DMS153 treated with DMSO at 0.1 percent for 48 hours (cell line): ENCODE measurements at regions not wholly inside any gene's neighbourhood (a gene's known extent, or its start where the extent isn't known, plus 50 kb on each side); places are given as distances from the start of the nearest gene placed in this dataset.
"Not testable (repeated sequence)": the region's sequence is repeated elsewhere in the genome, so short reads cannot be mapped to it uniquely, and the experiment has no call there.

Experiments
- DNase-seq: peaks from one replicate; lab custom pipeline; 2025; ENCODE audit not compliant: unreplicated experiment; lab: John Stamatoyannopoulos, UW

DNA sequence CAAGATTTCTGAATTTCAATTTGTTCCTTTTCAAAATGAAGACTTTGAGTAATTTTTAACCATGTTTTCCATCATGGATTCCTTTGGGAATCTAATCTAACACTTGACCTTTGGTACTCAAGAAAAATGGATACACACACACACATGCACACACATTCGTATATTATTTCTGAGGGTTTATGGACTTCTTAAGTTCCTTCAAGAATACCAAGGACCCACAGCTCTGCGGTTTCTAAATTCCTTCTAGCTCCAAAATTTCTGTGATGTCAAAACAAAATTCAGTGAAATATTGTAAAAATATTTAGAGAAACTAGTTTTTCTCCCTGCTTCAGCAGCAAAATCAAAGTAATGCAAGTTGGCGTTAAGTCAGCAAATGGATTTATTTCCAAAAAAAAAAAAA lies 98.3 kb upstream of the FAM13C start:
- no peak for DNase-seq

GRCh38 chr10:59456199-59456598 lies 93.8 kb upstream of the FAM13C start:
- DNase-seq, result no peak

DNA sequence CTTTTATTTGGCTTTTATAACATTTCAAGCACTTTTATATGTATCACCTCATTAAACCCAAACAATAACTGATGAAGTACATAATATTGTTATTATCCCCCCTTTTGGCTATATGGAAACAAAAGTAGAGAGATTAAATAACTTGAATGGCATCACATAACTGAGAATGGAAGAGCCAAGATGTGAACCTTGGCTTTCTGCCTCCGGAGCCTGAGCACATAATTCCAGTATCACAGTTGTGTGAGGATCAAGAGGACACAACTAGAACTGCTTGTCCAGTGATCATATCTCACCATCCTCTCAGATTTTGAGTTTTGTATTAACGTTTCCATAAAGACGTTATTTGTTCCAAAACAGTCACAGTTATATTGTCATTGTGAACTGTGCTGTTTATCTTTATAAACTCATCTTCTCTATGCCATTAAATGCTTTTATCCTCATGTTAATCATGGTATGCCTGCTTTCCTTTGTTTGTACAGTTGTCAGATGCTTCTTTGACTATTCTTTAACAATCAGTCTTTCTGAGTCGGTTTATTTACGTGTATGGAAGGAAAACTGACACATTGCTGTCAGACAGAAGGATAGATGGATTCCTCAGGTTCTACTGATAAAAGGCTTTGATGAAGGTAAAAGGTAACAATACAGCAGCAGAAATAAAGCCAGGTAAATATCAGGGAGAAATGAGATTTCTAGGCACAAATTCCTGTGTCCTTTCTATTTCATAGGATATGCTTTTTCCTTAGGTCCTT lies 92.0 kb upstream of the FAM13C start:
- no peak for DNase-seq

- DNase-seq, result no peak
These were observed 86.3 kb upstream of the FAM13C start for GRCh38 chr10:59448616-59449015.

DNA sequence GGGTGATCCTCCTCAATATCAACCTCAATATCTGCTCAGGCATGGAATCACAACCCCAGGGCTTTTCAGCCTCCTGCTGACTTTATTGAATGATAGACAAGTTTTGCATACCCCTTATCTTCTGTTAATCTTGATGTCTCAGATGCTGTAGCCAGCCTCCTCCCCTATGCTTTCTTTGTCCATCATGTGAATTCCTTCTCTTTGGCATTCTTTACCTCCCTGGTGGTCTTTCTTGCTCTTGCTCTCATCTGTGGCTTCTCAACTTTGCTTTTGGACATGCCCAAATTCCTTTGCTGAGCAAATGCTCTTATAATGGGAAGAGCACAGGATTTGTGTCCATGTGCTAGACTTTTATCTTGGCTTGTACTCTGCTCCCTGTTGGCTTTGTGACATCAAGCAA lies 73.4 kb upstream of the FAM13C start:
- no peak for DNase-seq

DNA sequence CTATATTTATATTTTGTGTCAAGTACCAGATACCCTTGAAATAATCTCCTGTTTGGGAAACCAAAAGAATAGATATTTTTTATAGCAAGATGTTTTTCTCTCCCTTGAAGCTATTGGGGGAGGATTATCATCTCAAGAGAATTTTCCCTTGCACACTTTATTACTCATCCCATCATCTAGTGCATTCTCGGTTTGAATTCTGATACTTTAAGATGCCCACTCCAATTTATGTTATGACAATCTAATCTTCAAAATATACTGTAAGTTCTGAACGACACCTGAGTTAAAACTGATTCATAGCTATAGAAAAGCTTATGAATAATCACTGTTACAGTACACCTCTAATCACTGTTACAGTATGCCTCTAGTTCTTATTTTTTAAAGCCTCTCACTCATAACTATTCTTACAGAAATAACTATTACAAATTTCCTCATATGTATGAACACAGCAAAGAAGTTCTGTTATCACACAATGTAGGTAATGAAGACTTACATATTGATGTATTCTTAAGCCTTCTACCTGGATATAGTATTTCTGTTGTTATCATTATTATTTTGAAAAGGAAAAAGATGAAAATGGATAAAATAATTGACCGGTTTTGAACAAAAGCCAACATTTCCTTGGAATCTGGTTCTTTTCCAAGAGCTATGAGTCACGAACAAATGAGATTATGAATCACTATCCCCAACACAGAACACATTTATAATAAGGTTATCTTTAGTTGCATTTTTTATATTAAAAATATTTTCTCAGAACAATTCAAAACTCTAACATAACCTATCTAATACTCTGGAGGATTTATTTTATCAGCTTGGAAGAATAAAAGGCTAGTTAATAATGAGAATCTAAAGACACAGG lies 72.3 kb upstream of the FAM13C start:
- no peak for DNase-seq

- no peak for DNase-seq
These were observed 71.5 kb upstream of the FAM13C start for GRCh38 chr10:59433720-59434428.

- DNase-seq, result no peak
These were observed 70.0 kb upstream of the FAM13C start for GRCh38 chr10:59432207-59432900.

DNA sequence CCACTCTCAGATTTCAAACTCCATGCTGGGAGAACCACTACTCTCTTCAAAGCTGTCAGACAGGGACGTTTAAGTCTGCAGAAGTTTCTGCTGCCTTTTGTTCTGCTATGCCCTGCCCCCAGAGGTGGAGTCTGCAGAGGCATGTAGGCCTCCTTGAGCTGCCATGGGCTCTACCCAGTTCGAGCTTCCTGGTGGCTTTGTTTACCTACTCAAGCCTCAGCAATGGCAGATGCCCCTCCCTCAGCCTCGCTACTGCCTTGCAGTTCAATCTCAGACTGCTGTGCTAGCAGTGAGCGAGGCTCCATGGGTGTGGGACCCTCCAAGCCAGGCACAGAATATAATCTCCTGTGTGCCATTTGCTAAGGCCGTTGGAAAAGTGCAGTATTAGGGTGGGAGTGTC lies 51.4 kb upstream of the FAM13C start:
- DNase-seq, result not testable (repeated sequence)
